B cell (primary cell): ENCODE measurements at regions not wholly inside any gene's neighbourhood (a gene's known extent, or its start where the extent isn't known, plus 50 kb on each side); places are given as distances from the start of the nearest gene placed in this dataset.

Source experiments
- ATAC-seq: fragments of 200-7000 bp; cut with Tn5 transposase; one replicate; pipeline ENCODE4 v1.10.0; 2021; ENCODE audit warnings: low read depth, mild to moderate bottlenecking, moderate number of reproducible peaks, moderate library complexity
- CTCF ChIA-PET: fragments of 350-600 bp; sonication (Branson Sonifier 250); formaldehyde crosslinking; loops from one replicate; lab custom pipeline; 2021; ENCODE audit warnings: antibody characterized with exemption, inconsistent platforms; lab: Charles Lee
- POLR2A ChIA-PET: fragments of 350-600 bp; sonication (Branson Sonifier 250); formaldehyde crosslinking; loops from one replicate; lab custom pipeline; 2021; ENCODE audit warnings: antibody characterized with exemption; lab: Charles Lee
- DNase-seq: peaks from one replicate; pipeline ENCODE4 v3.0.0; 2013
- H2AFZ ChIP-seq: 2 replicates; pipeline ENCODE4 v1.6.1; 2012; ENCODE audit warnings: mild to moderate bottlenecking, low read depth, low read length; ENCODE audit not compliant: insufficient read depth, poor library complexity, severe bottlenecking
- H3K27ac ChIP-seq, 2 donors: 1 replicate in 1 of 2; 2 replicates in 1 of 2; pipeline ENCODE4 v1.5.1; 2012 to 2013; ENCODE audit warnings: low read length in 2 of 2, mild to moderate bottlenecking in 2 of 2, moderate library complexity in 1 of 2
- H3K27me3 ChIP-seq, 4 experiments: fragments of 200-600 bp in 1 of 4; sonication (generic) in 1 of 4; replicated peaks in 1 of 4; 1 replicate in 2 of 4; 2 replicates in 2 of 4; pipeline versions ENCODE4 v1.6.1 to v1.7.0; 2013 to 2016; ENCODE audit warnings: low read length in 3 of 4, mild to moderate bottlenecking in 2 of 4, mixed read lengths in 1 of 4, moderate library complexity in 1 of 4; ENCODE audit not compliant: insufficient read depth in 4 of 4, control insufficient read depth in 3 of 4; ENCODE audit errors: control extremely low read depth in 1 of 4
- H3K36me3 ChIP-seq, 2 experiments: replicated peaks in 1 of 2; 1 replicate in 1 of 2; 2 replicates in 1 of 2; pipeline versions ENCODE4 v1.6.1 to v1.7.1; 2013; ENCODE audit warnings: low read length in 1 of 2; ENCODE audit not compliant: insufficient read depth in 2 of 2, control insufficient read depth in 1 of 2; ENCODE audit errors: control extremely low read depth in 1 of 2, extremely low read depth in 1 of 2
- H3K4me1 ChIP-seq, 2 donors: fragments of 200-600 bp in 1 of 2; sonication (generic) in 1 of 2; 1 replicate in 1 of 2; 2 replicates in 1 of 2; pipeline versions ENCODE4 v1.5.1 to v1.6.1; 2013 to 2017; ENCODE audit warnings: low read length in 2 of 2; ENCODE audit not compliant: control insufficient read depth in 2 of 2, insufficient read depth in 2 of 2
- H3K4me2 ChIP-seq: replicated peaks from 2 replicates; pipeline ENCODE3; 2012; ENCODE audit warnings: mild to moderate bottlenecking, low read depth, low read length; ENCODE audit not compliant: poor library complexity, severe bottlenecking
- H3K4me3 ChIP-seq, 5 experiments: fragments of 200-600 bp in 1 of 5; sonication (generic) in 1 of 5; 1 replicate in 3 of 5; 2 replicates in 2 of 5; pipeline versions ENCODE4 v1.5.1 to v1.7.0; 2011 to 2016; ENCODE audit warnings: low read length in 4 of 5, mild to moderate bottlenecking in 4 of 5, low read depth in 2 of 5, control low read depth in 1 of 5, moderate library complexity in 1 of 5; ENCODE audit not compliant: insufficient read depth in 1 of 5; ENCODE audit errors: control extremely low read depth in 1 of 5, extremely low read depth in 1 of 5
- H3K79me2 ChIP-seq: fragments of 200-600 bp; sonication (generic); one replicate; pipeline ENCODE4 v1.6.0; 2016; ENCODE audit warnings: low read length; ENCODE audit not compliant: control insufficient read depth, insufficient read depth
- H3K9ac ChIP-seq: fragments of 200-600 bp; sonication (generic); 2 replicates; pipeline ENCODE4 v1.6.1; 2017; ENCODE audit warnings: mild to moderate bottlenecking, low read length, moderate library complexity
- H3K9me3 ChIP-seq, 3 donors: one replicate each; pipeline versions ENCODE4 v1.6.1 to v1.7.1; 2013; ENCODE audit warnings: low read length in 2 of 3; ENCODE audit not compliant: control insufficient read depth in 2 of 3, insufficient read depth in 1 of 3; ENCODE audit errors: control extremely low read depth in 1 of 3
- H4K20me1 ChIP-seq: 2 replicates; pipeline ENCODE4 v1.6.0; 2012; ENCODE audit warnings: mild to moderate bottlenecking, low read length; ENCODE audit not compliant: insufficient read depth, control insufficient read depth, poor library complexity, severe bottlenecking
- H3K27ac Mint-ChIP-seq: one replicate; pipeline ENCODE4 v1.8.0; 2021; ENCODE audit warnings: mixed read lengths
- H3K27me3 Mint-ChIP-seq: one replicate; pipeline ENCODE4 v1.8.0; 2021; ENCODE audit warnings: mixed read lengths
- H3K4me1 Mint-ChIP-seq: one replicate; pipeline ENCODE4 v1.8.0; 2021; ENCODE audit warnings: mixed read lengths
- H3K4me3 Mint-ChIP-seq: one replicate; pipeline ENCODE4 v1.8.0; 2021; ENCODE audit warnings: mixed read lengths
- H3K9me3 Mint-ChIP-seq: one replicate; pipeline ENCODE4 v1.8.0; 2022; ENCODE audit warnings: mixed read lengths; ENCODE audit not compliant: insufficient read depth
- EZH2 ChIP-seq: IDR thresholded peaks from 2 replicates; pipeline ENCODE4 v1.6.1; 2012; ENCODE audit warnings: borderline replicate concordance, low read depth, mild to moderate bottlenecking, moderate library complexity, low read length; ENCODE audit not compliant: insufficient read depth, poor library complexity, severe bottlenecking
- WGBS: methylation state at CpG from one replicate; pipeline ENCODE4 v1.1.5; 2013; ENCODE audit warnings: missing lambda C conversion rate; ENCODE audit not compliant: insufficient coverage; 5-methylcytosine and 5-hydroxymethylcytosine counted together
- intact Hi-C: fragments of 100-400 bp; cut with micrococcal nuclease; formaldehyde crosslinking; loops from one replicate; pipeline ENCODE4 v1.10.0; 2022
- TF ChIP-seq, protein P1 (sequence below): fragments of 200-600 bp; IDR thresholded peaks from one replicate; pipeline ENCODE4 v1.8.0; 2022; ENCODE audit warnings: antibody characterized with exemption, mild to moderate bottlenecking

GRCh38 chr2:219829667-219830352 lies 202.4 kb downstream of the SLC4A3 start:
- intact Hi-C loops, result no loop called here
- ChIA-PET POLR2A (no interaction called here), CTCF (no interaction called here)
- Histone ChIP-seq H3K27me3 (no peaks in the 10 kb centered on the region), H3K79me2 (no peaks in the 10 kb centered on the region), H4K20me1 (no peaks in the 10 kb centered on the region), H3K36me3 (no peaks in the 10 kb centered on the region), H2AFZ (no peak overlapping the region), H3K27ac (no peak overlapping the region), H3K9me3 (peaks cover 0 to 3% (median 0%) of the 10 kb centered on the region in 3 donors), H3K4me3 (no peak overlapping the region), H3K4me2 (no peak overlapping the region), H3K4me1 (no peaks in the 10 kb centered on the region), H3K9ac (no peak overlapping the region)
- no peaks in the 10 kb centered on the region for H3K27me3 Mint-ChIP-seq
- no peak for ATAC-seq
- H3K27ac Mint-ChIP-seq, result no peak overlapping the region
- DNase-seq, result no peak
- H3K9me3 Mint-ChIP-seq, result no peaks in the 10 kb centered on the region
- H3K4me1 Mint-ChIP-seq, result no peaks in the 10 kb centered on the region
- no peak overlapping the region for H3K4me3 Mint-ChIP-seq
- TF ChIP-seq, protein P1, sequence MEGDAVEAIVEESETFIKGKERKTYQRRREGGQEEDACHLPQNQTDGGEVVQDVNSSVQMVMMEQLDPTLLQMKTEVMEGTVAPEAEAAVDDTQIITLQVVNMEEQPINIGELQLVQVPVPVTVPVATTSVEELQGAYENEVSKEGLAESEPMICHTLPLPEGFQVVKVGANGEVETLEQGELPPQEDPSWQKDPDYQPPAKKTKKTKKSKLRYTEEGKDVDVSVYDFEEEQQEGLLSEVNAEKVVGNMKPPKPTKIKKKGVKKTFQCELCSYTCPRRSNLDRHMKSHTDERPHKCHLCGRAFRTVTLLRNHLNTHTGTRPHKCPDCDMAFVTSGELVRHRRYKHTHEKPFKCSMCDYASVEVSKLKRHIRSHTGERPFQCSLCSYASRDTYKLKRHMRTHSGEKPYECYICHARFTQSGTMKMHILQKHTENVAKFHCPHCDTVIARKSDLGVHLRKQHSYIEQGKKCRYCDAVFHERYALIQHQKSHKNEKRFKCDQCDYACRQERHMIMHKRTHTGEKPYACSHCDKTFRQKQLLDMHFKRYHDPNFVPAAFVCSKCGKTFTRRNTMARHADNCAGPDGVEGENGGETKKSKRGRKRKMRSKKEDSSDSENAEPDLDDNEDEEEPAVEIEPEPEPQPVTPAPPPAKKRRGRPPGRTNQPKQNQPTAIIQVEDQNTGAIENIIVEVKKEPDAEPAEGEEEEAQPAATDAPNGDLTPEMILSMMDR, result no peak
- TF ChIP-seq EZH2, result no peak
- 90% methylated on average over 16 of the region's 20 CpGs for WGBS

- no peak overlapping the region for H3K4me3 ChIP-seq
- 88% methylated on average over 4 of the region's 5 CpGs for WGBS
Measured at GRCh38 chr2:219830353-219830738, 202.9 kb downstream of the SLC4A3 start.

More at GRCh38 chr2:219830353-219830738, 202.9 kb downstream of the SLC4A3 start:
- no peak for DNase-seq
- Histone ChIP-seq H3K4me2 (no peak overlapping the region), H3K27me3 (no peaks in the 10 kb centered on the region), H3K27ac (no peak overlapping the region), H3K79me2 (no peaks in the 10 kb centered on the region), H3K9me3 (peaks cover 0 to 3% (median 0%) of the 10 kb centered on the region in 3 donors), H4K20me1 (no peaks in the 10 kb centered on the region), H2AFZ (no peak overlapping the region), H3K36me3 (no peaks in the 10 kb centered on the region), H3K4me1 (no peaks in the 10 kb centered on the region), H3K9ac (no peak overlapping the region)
- CTCF ChIA-PET, result no interaction called here
- H3K4me3 Mint-ChIP-seq, result no peak overlapping the region
- intact Hi-C loops, result no loop called here
- H3K27me3 Mint-ChIP-seq, result no peaks in the 10 kb centered on the region
- H3K27ac Mint-ChIP-seq, result no peak overlapping the region
- no peak for ATAC-seq
- no peaks in the 10 kb centered on the region for H3K4me1 Mint-ChIP-seq
- TF ChIP-seq, protein P1, result no peak
- no peak for TF ChIP-seq EZH2
- POLR2A ChIA-PET, result no interaction called here
- H3K9me3 Mint-ChIP-seq, result no peaks in the 10 kb centered on the region
